ENCODE measurements at regions not wholly inside any gene's neighbourhood (a gene's known extent, or its start where the extent isn't known, plus 50 kb on each side); places are given as distances from the start of the nearest gene placed in this dataset.

GRCh38 chr2:228257379-228257778 lies 75.9 kb upstream of the SPHKAP start:
- no peaks in the 10 kb centered on the region for H3K4me1 ChIP-seq (ENCODE audit: control insufficient read depth in 1 of 2, insufficient read depth in 2 of 2, low read length in 2 of 2)
- no peak overlapping the region for H3K27ac Mint-ChIP-seq
- no peak overlapping the region for H3K4me3 Mint-ChIP-seq
- H3K9ac ChIP-seq (ENCODE audit: insufficient read depth, low read length, poor library complexity, severe bottlenecking), result no peak overlapping the region
- H3K4me3 ChIP-seq (replicated peaks in 1 of 3; ENCODE audit: low read depth in 2 of 3, low read length in 3 of 3), result no peak overlapping the region
- no peaks in the 10 kb centered on the region for H3K79me2 ChIP-seq (ENCODE audit: insufficient read depth, low read length)
- no peak for TF ChIP-seq CTCF (IDR thresholded peaks at IDR 0.05)
- no peaks in the 10 kb centered on the region for H4K20me1 ChIP-seq (ENCODE audit: insufficient read depth, low read length)
- peaks cover 2 to 4% of the 10 kb centered on the region in 2 donors for H3K9me3 ChIP-seq (replicated peaks in 1 of 2; ENCODE audit: control insufficient read depth in 1 of 2, insufficient read depth in 1 of 2, low read length in 2 of 2)
- H3K36me3 ChIP-seq (replicated peaks in 1 of 2; ENCODE audit: control insufficient read depth in 1 of 2, insufficient read depth in 2 of 2, low read length in 2 of 2), result no peaks in the 10 kb centered on the region
- peaks cover 2 to 11% (median 5%) of the 10 kb centered on the region in 7 donors for H3K9me3 Mint-ChIP-seq
- H3K36me3 Mint-ChIP-seq, result no peaks in the 10 kb centered on the region
- no peaks in the 10 kb centered on the region for H3K4me1 Mint-ChIP-seq
- no peaks in the 10 kb centered on the region for H3K27me3 Mint-ChIP-seq (ENCODE audit: low read depth in 3 of 3)
- no peak overlapping the region for H3K27ac ChIP-seq (ENCODE audit: low read depth in 1 of 2, low read length in 2 of 2)
- H3K27me3 ChIP-seq (ENCODE audit: control insufficient read depth in 2 of 2, insufficient read depth in 2 of 2, low read length in 2 of 2), result no peaks in the 10 kb centered on the region
- no peak overlapping the region for H3K4me2 ChIP-seq (replicated peaks; ENCODE audit: extremely low read depth, low read length, poor library complexity, severe bottlenecking)
- intact Hi-C loops (cut with micrococcal nuclease), result no loop called here
- no peak overlapping the region for H2AFZ ChIP-seq (ENCODE audit: insufficient read depth, low read depth, low read length, poor library complexity, severe bottlenecking)
- DNase-seq, result no peak

GRCh38 chr2:228253752-228254151 lies 72.3 kb upstream of the SPHKAP start:
- peaks cover 2 to 8% (median 5%) of the 10 kb centered on the region in 7 donors for H3K9me3 Mint-ChIP-seq
- Histone ChIP-seq H3K36me3 (replicated peaks in 1 of 2; ENCODE audit: control insufficient read depth in 1 of 2, insufficient read depth in 2 of 2, low read length in 2 of 2) (no peaks in the 10 kb centered on the region), H3K4me1 (ENCODE audit: control insufficient read depth in 1 of 2, insufficient read depth in 2 of 2, low read length in 2 of 2) (no peaks in the 10 kb centered on the region), H3K4me2 (replicated peaks; ENCODE audit: extremely low read depth, low read length, poor library complexity, severe bottlenecking) (no peak overlapping the region), H2AFZ (ENCODE audit: insufficient read depth, low read depth, low read length, poor library complexity, severe bottlenecking) (no peak overlapping the region), H3K4me3 (replicated peaks in 1 of 3; ENCODE audit: low read depth in 2 of 3, low read length in 3 of 3) (no peak overlapping the region), H3K27me3 (ENCODE audit: control insufficient read depth in 2 of 2, insufficient read depth in 2 of 2, low read length in 2 of 2) (no peaks in the 10 kb centered on the region), H3K9me3 (replicated peaks in 1 of 2; ENCODE audit: control insufficient read depth in 1 of 2, insufficient read depth in 1 of 2, low read length in 2 of 2) (peaks cover 15% of the 10 kb centered on the region in 2 donors), H3K79me2 (ENCODE audit: insufficient read depth, low read length) (no peaks in the 10 kb centered on the region), H4K20me1 (ENCODE audit: insufficient read depth, low read length) (no peaks in the 10 kb centered on the region), H3K27ac (ENCODE audit: low read depth in 1 of 2, low read length in 2 of 2) (no peak overlapping the region), H3K9ac (ENCODE audit: insufficient read depth, low read length, poor library complexity, severe bottlenecking) (no peak overlapping the region)
- H3K27me3 Mint-ChIP-seq (ENCODE audit: low read depth in 3 of 3), result no peaks in the 10 kb centered on the region
- no peak overlapping the region for H3K4me3 Mint-ChIP-seq
- no peaks in the 10 kb centered on the region for H3K36me3 Mint-ChIP-seq
- WGBS (ENCODE audit: insufficient coverage), result 82% methylated on average over 1 of the region's 2 CpGs
- H3K4me1 Mint-ChIP-seq, result no peaks in the 10 kb centered on the region
- H3K27ac Mint-ChIP-seq, result no peak overlapping the region
- intact Hi-C loops (cut with micrococcal nuclease), result no loop called here
- no peak for DNase-seq
- TF ChIP-seq CTCF (IDR thresholded peaks at IDR 0.05), result no peak

All from CD14-positive monocyte (primary cell).